Caco-2 (cell line): ENCODE measurements at regions not wholly inside any gene's neighbourhood (a gene's known extent, or its start where the extent isn't known, plus 50 kb on each side); places are given as distances from the start of the nearest gene placed in this dataset.

Experiments
- BruUV-seq: library from RNA; stranded (reverse); fragments of 400-500 nt; replicated peaks from 2 replicates; lab custom pipeline; 2021; lab: Mats Ljungman, UMichigan
- CTCF ChIA-PET: fragments of 300-600 bp; sonication (Branson Sonifier 250); formaldehyde crosslinking; loops from one replicate; lab custom pipeline; 2022; ENCODE audit warnings: antibody characterized with exemption; lab: Charles Lee
- POLR2A ChIA-PET: fragments of 300-600 bp; sonication (Branson Sonifier 250); formaldehyde crosslinking; loops from one replicate; lab custom pipeline; 2022; ENCODE audit warnings: antibody characterized with exemption; lab: Charles Lee
- DNase-seq, 2 experiments: peaks; one replicate each; pipeline versions ENCODE4 v3.0.0 to v3.0.0-alpha.2; 2020 to 2022
- H3K27me3 ChIP-seq: replicated peaks from 2 replicates; pipeline ENCODE4 v1.6.0; 2011; ENCODE audit warnings: low read length; ENCODE audit not compliant: control insufficient read depth, insufficient read depth
- H3K36me3 ChIP-seq: 2 replicates; pipeline ENCODE4 v1.5.1; 2011; ENCODE audit warnings: low read length; ENCODE audit not compliant: control insufficient read depth, insufficient read depth
- H3K4me1 ChIP-seq: fragments of 250-450 bp; sonication (Bioruptor Pico); 2 replicates; pipeline ENCODE4 v1.5.1; 2020; ENCODE audit warnings: mild to moderate bottlenecking
- H3K4me3 ChIP-seq: 2 replicates; pipeline ENCODE4 v1.5.1; 2011; ENCODE audit warnings: low read depth, mild to moderate bottlenecking, control low read depth, low read length
- H3K9me3 ChIP-seq: fragments of 250-450 bp; sonication (Bioruptor Pico); 2 replicates; pipeline ENCODE4 v1.5.1; 2020; ENCODE audit warnings: mild to moderate bottlenecking, moderate library complexity
- H3K27ac Mint-ChIP-seq: one replicate; pipeline ENCODE4 v1.8.0; 2022; ENCODE audit warnings: mixed read lengths; ENCODE audit not compliant: unreplicated experiment
- H3K27me3 Mint-ChIP-seq: one replicate; pipeline ENCODE4 v1.8.0; 2022; ENCODE audit warnings: mixed read lengths; ENCODE audit not compliant: insufficient read depth, unreplicated experiment
- H3K36me3 Mint-ChIP-seq: one replicate; pipeline ENCODE4 v1.8.0; 2022; ENCODE audit warnings: mild to moderate bottlenecking, mixed read lengths; ENCODE audit not compliant: insufficient read depth, unreplicated experiment
- H3K4me1 Mint-ChIP-seq: one replicate; pipeline ENCODE4 v1.8.0; 2022; ENCODE audit warnings: low read depth, mixed read lengths; ENCODE audit not compliant: unreplicated experiment
- H3K4me3 Mint-ChIP-seq: one replicate; pipeline ENCODE4 v1.8.0; 2022; ENCODE audit warnings: mild to moderate bottlenecking, moderate library complexity, mixed read lengths; ENCODE audit not compliant: unreplicated experiment
- H3K9me3 Mint-ChIP-seq: one replicate; pipeline ENCODE4 v1.8.0; 2022; ENCODE audit warnings: mixed read lengths; ENCODE audit not compliant: unreplicated experiment
- intact Hi-C: fragments of 100-400 bp; cut with micrococcal nuclease; formaldehyde crosslinking; loops from one replicate; pipeline ENCODE4 v1.10.0; 2022; ENCODE audit not compliant: unreplicated experiment
- TF ChIP-seq, protein P1 (sequence below), 2 experiments: fragments of 200-600 bp in 1 of 2; IDR thresholded peaks; 1 replicate in 1 of 2; 2 replicates in 1 of 2; pipeline versions ENCODE4 v1.5.1 to v1.8.0; 2011 to 2022; ENCODE audit warnings: antibody characterized with exemption in 1 of 2, control low read depth in 1 of 2, inconsistent platforms in 1 of 2, low read depth in 1 of 2, low read length in 1 of 2, mild to moderate bottlenecking in 1 of 2, moderate library complexity in 1 of 2; ENCODE audit not compliant: insufficient read depth in 1 of 2, severe bottlenecking in 1 of 2, unreplicated experiment in 1 of 2

DNA sequence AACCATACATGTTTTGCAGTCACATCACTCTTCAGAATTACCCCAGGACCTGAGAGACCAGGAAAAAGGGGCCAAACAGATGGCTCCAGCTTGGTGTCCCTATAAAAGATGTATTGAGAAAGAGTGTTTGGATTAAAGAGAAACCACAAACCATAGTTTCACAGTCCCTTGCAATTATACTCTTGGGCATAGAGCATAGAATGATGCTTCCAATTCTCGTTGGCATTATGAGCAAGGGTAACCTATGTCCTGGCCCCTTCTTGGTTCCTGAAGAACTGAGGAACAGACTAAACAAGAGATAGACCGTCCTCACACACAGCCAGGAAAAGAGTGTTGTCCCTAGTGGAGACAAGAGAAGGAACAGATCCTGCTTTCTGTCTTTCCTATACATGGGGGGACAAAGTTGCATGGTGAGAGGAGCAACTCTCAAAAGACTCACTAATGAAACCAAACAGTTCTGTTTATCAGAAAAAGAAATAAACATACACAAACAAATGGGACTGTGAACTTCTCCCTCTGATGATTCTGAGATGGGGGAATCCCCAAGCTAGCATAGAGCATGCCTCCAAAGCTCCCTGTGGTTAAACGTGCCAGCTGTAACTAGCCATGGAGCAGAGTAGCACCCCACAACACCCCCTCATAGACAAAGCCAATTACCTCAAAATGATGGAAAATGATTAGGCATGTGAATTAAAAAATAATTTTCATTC lies 908.6 kb downstream of the NTRK3 start:
- no peak for DNase-seq
- Mint-ChIP-seq H3K36me3 (no peaks in the 10 kb centered on the region), H3K27ac (no peak overlapping the region), H3K27me3 (no peaks in the 10 kb centered on the region), H3K4me3 (no peak overlapping the region), H3K9me3 (no peaks in the 10 kb centered on the region), H3K4me1 (no peaks in the 10 kb centered on the region)
- ChIA-PET POLR2A (no interaction called here), CTCF (no interaction called here)
- no TSS peak for BruUV-seq
- Histone ChIP-seq H3K36me3 (no peaks in the 10 kb centered on the region), H3K4me1 (0 out of 2 replicates have a peak, but pooled peaks cover 8% of the 10 kb centered on the region), H3K27me3 (no peaks in the 10 kb centered on the region), H3K4me3 (no peak overlapping the region), H3K9me3 (no peaks in the 10 kb centered on the region)
- TF ChIP-seq, protein P1, sequence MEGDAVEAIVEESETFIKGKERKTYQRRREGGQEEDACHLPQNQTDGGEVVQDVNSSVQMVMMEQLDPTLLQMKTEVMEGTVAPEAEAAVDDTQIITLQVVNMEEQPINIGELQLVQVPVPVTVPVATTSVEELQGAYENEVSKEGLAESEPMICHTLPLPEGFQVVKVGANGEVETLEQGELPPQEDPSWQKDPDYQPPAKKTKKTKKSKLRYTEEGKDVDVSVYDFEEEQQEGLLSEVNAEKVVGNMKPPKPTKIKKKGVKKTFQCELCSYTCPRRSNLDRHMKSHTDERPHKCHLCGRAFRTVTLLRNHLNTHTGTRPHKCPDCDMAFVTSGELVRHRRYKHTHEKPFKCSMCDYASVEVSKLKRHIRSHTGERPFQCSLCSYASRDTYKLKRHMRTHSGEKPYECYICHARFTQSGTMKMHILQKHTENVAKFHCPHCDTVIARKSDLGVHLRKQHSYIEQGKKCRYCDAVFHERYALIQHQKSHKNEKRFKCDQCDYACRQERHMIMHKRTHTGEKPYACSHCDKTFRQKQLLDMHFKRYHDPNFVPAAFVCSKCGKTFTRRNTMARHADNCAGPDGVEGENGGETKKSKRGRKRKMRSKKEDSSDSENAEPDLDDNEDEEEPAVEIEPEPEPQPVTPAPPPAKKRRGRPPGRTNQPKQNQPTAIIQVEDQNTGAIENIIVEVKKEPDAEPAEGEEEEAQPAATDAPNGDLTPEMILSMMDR (IDR thresholded peaks at IDR 0.05; ENCODE audit: insufficient read depth in 1 of 2, low read depth in 1 of 2, low read length in 1 of 2, severe bottlenecking in 1 of 2, unreplicated experiment in 1 of 2) = no peak
- intact Hi-C loops = loop anchor here (10.0 kb wide), 1 partner anchor 257 kb away; no protein-coding TSS in a partner anchor

DNA sequence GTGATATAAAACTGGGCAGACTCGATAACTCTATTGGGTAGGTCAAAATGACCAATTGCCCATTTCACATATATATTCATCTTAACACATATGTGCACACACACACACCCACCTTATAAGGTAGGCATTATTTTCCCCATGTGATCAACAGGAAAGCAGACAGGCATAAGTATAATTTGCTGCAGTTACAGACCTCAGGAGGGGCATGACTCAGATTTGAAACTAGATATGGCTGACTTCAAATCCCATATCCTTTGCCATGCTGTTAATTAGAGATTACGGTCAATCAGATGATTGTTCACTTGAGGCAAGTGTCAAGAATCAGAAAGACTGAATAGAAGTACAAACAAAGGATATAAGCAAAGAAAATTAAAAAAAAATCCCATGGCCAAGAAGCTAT lies 910.6 kb downstream of the NTRK3 start:
- TF ChIP-seq, protein P1 (IDR thresholded peaks at IDR 0.05; ENCODE audit: insufficient read depth in 1 of 2, low read depth in 1 of 2, low read length in 1 of 2, severe bottlenecking in 1 of 2, unreplicated experiment in 1 of 2) = no peak
- CTCF ChIA-PET = no interaction called here
- intact Hi-C loops = loop anchor here (10.0 kb wide), 1 partner anchor 259 kb away; no protein-coding TSS in a partner anchor
- POLR2A ChIA-PET = no interaction called here
- Histone ChIP-seq H3K9me3 (no peaks in the 10 kb centered on the region), H3K27me3 (no peaks in the 10 kb centered on the region), H3K4me1 (0 out of 2 replicates have a peak, but pooled peaks cover 8% of the 10 kb centered on the region), H3K4me3 (no peak overlapping the region), H3K36me3 (no peaks in the 10 kb centered on the region)
- Mint-ChIP-seq H3K4me3 (no peak overlapping the region), H3K36me3 (no peaks in the 10 kb centered on the region), H3K27me3 (no peaks in the 10 kb centered on the region), H3K4me1 (no peaks in the 10 kb centered on the region), H3K9me3 (no peaks in the 10 kb centered on the region), H3K27ac (no peak overlapping the region)
- no peak for DNase-seq
- no TSS peak for BruUV-seq

DNA sequence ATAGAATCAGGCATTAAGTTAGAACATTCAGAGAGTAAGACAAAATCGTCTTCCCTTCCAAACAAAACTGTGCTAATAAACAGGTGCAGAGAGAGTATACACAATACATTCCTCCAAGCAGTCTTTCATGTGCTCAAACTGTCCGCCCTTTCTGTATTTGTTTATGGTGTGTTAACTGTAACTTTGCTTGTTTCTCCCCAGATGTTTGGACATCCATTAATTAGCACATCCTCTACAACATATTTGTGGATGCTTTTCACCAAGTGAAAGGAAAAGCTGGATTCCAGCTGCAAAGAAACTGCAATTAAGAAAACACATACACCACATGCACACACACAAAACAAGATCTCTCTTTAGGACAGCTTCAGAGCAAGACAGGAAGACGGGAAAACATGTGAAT lies 912.6 kb downstream of the NTRK3 start:
- Mint-ChIP-seq H3K36me3 (no peaks in the 10 kb centered on the region), H3K27ac (no peak overlapping the region), H3K4me1 (no peaks in the 10 kb centered on the region), H3K27me3 (no peaks in the 10 kb centered on the region), H3K4me3 (no peak overlapping the region), H3K9me3 (no peaks in the 10 kb centered on the region)
- BruUV-seq = no TSS peak
- ChIA-PET POLR2A (no interaction called here), CTCF (no interaction called here)
- no peaks in the 10 kb centered on the region for H3K36me3 ChIP-seq
- DNase-seq = no peak
- 0 out of 2 replicates have a peak, but pooled peaks cover 7% of the 10 kb centered on the region for H3K4me1 ChIP-seq
- H3K27me3 ChIP-seq = no peaks in the 10 kb centered on the region
- intact Hi-C loops = loop anchor here (10.0 kb wide), 1 partner anchor 261 kb away; no protein-coding TSS in a partner anchor
- TF ChIP-seq, protein P1 (IDR thresholded peaks at IDR 0.05; ENCODE audit: insufficient read depth in 1 of 2, low read depth in 1 of 2, low read length in 1 of 2, severe bottlenecking in 1 of 2, unreplicated experiment in 1 of 2) = no peak
- no peak overlapping the region for H3K4me3 ChIP-seq
- no peaks in the 10 kb centered on the region for H3K9me3 ChIP-seq
